HEK293T (cell line): ENCODE measurements at regions not wholly inside any gene's neighbourhood (a gene's known extent, or its start where the extent isn't known, plus 50 kb on each side); places are given as distances from the start of the nearest gene placed in this dataset.

ENCODE experiments used
- ARNT ChIP-seq: fragments of 450-650 bp; IDR thresholded peaks from 2 replicates; pipeline ENCODE4 v1.6.1; 2017; ENCODE audit warnings: mild to moderate bottlenecking
- BHLHE40 ChIP-seq: fragments of 450-650 bp; IDR thresholded peaks from 2 replicates; pipeline ENCODE4 v1.6.1; 2016; ENCODE audit warnings: mild to moderate bottlenecking, moderate library complexity, borderline replicate concordance
- CTBP1 ChIP-seq: fragments of 450-650 bp; IDR thresholded peaks from 2 replicates; pipeline ENCODE4 v1.6.1; 2016; ENCODE audit warnings: borderline replicate concordance
- LEF1 ChIP-seq: fragments of 450-650 bp; IDR thresholded peaks from 2 replicates; pipeline ENCODE4 v1.6.1; 2017; ENCODE audit warnings: mild to moderate bottlenecking, borderline replicate concordance
- NFRKB ChIP-seq: fragments of 450-650 bp; IDR thresholded peaks from 2 replicates; pipeline ENCODE4 v1.6.1; 2016; ENCODE audit warnings: mild to moderate bottlenecking, moderate library complexity
- SP1 ChIP-seq: fragments of 450-650 bp; IDR thresholded peaks from 2 replicates; pipeline ENCODE4 v1.6.1; 2017

DNA sequence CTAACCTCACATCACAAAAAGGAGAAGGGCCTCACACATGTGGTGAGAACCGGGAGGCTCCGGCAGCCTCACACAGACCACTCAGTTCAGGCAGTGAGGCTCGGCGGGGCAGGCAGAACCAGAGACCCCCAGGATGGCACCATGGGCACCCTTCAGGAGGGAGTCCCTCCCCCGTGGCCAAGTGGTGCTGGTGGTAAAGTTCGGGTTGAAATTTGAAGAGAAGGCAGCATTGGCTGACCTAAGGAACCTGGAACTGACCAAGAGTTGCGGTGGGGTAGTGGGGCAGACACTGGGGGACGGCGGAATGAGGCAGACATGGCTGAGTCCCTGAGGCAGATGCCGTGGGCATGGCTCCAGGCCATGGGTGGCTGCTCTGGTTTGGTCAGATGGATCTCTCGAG, 239.3 kb upstream of the MYT1L start:
- TF ChIP-seq BHLHE40 (no peak), ARNT (no peak), SP1 (no peak), NFRKB (no peak), LEF1 (no peak), CTBP1 (no peak)
